Suprapubic skin (tissue), 4 donors: ENCODE measurements at regions not wholly inside any gene's neighbourhood (a gene's known extent, or its start where the extent isn't known, plus 50 kb on each side); places are given as distances from the start of the nearest gene placed in this dataset.

Experiments used
- CTCF ChIP-seq, 2 donors: fragments of 200-600 bp in 1 of 2; fragments of 450-650 bp in 1 of 2; sonication (generic) in 1 of 2; IDR thresholded peaks; one replicate each; pipeline ENCODE4 v1.5.1; 2016 to 2019; ENCODE audit warnings: antibody characterized with exemption in 2 of 2, mild to moderate bottlenecking in 1 of 2, moderate library complexity in 1 of 2
- EP300 ChIP-seq: sonication (generic); formaldehyde crosslinking; IDR thresholded peaks from one replicate; pipeline ENCODE4 v1.6.1; 2017; ENCODE audit warnings: antibody characterized with exemption
- POLR2A ChIP-seq, 2 donors: fragments of 450-650 bp; IDR thresholded peaks; one replicate each; pipeline ENCODE4 v1.6.1; 2017; ENCODE audit warnings: antibody characterized with exemption in 2 of 2, mild to moderate bottlenecking in 2 of 2, moderate library complexity in 2 of 2
- POLR2AphosphoS5 ChIP-seq, 3 donors: sonication (generic); formaldehyde crosslinking; IDR thresholded peaks; one replicate each; pipeline ENCODE4 v1.6.1; 2017; ENCODE audit warnings: antibody characterized with exemption in 3 of 3

DNA sequence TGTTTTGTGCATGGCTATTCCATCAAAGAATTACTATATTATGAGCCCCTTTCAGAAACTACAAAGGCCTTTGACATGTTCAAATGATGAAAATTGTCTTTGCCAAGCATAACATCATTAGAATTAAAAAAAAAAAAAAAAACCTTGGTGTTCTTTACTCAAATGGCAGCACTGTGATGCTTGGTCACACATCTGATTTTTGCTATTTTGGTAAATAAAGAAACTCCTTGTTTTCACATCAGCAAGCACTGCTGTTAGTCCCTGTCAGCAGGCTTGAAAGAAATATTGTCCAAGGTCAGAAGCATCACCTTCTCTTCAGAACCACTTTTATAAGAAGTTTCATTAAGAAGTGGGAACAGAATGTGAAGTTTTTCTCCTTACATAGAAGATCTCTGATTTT, 537.3 kb downstream of the MFSD1 start:
- TF ChIP-seq CTCF (IDR thresholded peaks at IDR 0.05) = no peak
- TF ChIP-seq POLR2A (IDR thresholded peaks at IDR 0.05) = no peak
- TF ChIP-seq EP300 = no peak
- no peak for TF ChIP-seq POLR2AphosphoS5 (IDR thresholded peaks at IDR 0.05)
